PFSK-1 (cell line): ENCODE measurements at regions not wholly inside any gene's neighbourhood (a gene's known extent, or its start where the extent isn't known, plus 50 kb on each side); places are given as distances from the start of the nearest gene placed in this dataset.

Experiments used
- FOXP2 ChIP-seq: optimal IDR thresholded peaks from 2 replicates; pipeline ENCODE3; 2011; ENCODE audit warnings: borderline replicate concordance, control low read depth, inconsistent platforms; ENCODE audit not compliant: insufficient read depth; ENCODE audit errors: extremely low read length, extremely low read depth
- POLR2AphosphoS5 ChIP-seq: IDR thresholded peaks from 2 replicates; pipeline ENCODE4 v1.6.1; 2012; ENCODE audit warnings: low read depth, mild to moderate bottlenecking, control low read depth, low read length, moderate library complexity
- REST ChIP-seq, 2 experiments: IDR thresholded peaks; 2 replicates each; pipeline versions ENCODE4 v1.6.1 to v1.8.0; 2011 to 2012; ENCODE audit warnings: low read depth in 2 of 2, low read length in 2 of 2, control low read depth in 1 of 2, inconsistent platforms in 1 of 2, mild to moderate bottlenecking in 1 of 2, moderate library complexity in 1 of 2; ENCODE audit not compliant: insufficient read depth in 1 of 2
- SIN3A ChIP-seq: IDR thresholded peaks from 2 replicates; pipeline ENCODE4 v1.6.1; 2012; ENCODE audit warnings: mild to moderate bottlenecking, low read length, moderate library complexity, borderline replicate concordance; ENCODE audit not compliant: insufficient read depth
- TAF1 ChIP-seq: IDR thresholded peaks from 2 replicates; pipeline ENCODE4 v1.6.1; 2012; ENCODE audit warnings: low read length, control low read depth, borderline replicate concordance; ENCODE audit not compliant: insufficient read depth

DNA sequence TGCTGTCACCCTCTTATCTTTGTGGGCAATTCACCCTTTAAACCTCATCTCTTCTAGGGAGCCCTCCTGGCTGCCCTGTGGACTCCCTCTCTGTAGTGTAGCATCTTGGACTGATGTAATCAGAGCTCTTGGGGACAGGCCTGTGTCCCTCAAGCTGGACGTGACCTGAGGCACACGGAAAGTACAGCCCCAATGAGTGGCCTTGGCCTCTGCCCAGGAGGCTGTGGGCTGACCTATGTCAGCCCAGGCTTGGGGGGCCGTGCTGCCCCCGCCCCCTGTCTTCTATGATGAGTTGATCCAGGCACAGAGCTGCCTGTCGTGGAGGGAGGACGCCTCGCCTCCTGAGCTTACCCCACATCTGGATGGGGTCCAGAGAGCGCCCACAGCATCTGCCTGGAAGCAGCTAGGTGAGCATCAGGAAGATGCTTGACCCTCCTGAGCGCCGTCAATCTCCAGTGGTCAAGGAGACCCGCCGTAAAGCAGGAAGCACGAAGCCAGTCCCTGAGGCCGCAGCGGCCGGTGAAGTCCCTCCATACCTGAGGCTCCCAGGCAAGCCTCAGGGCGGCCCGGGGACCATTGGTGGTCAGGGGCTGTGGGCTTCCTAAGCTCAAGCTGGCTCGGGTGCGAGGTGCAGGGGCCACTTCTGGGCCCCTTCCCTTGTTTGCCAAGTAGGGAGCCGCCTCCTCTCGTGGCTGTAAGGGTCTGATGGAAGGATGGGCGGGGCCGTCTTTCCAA lies 1136.9 kb downstream of the BRD1 start:
- TF ChIP-seq SIN3A (no peak), POLR2AphosphoS5 (no peak), REST (IDR thresholded peaks at IDR 0.05; ENCODE audit: insufficient read depth in 1 of 2, low read depth in 2 of 2, low read length in 2 of 2) (no peak), FOXP2 (no peak), TAF1 (no peak)

GRCh38 chr22:48689206-48689605 lies 1138.5 kb downstream of the BRD1 start:
- TF ChIP-seq REST (IDR thresholded peaks at IDR 0.05; ENCODE audit: insufficient read depth in 1 of 2, low read depth in 2 of 2, low read length in 2 of 2) (no peak), POLR2AphosphoS5 (no peak), TAF1 (no peak)

- TF ChIP-seq FOXP2 (no peak), POLR2AphosphoS5 (no peak), TAF1 (no peak), SIN3A (no peak), REST (IDR thresholded peaks at IDR 0.05; ENCODE audit: insufficient read depth in 1 of 2, low read depth in 2 of 2, low read length in 2 of 2) (no peak)
Observed at GRCh38 chr22:48688366-48688765, 1139.3 kb downstream of the BRD1 start.

DNA sequence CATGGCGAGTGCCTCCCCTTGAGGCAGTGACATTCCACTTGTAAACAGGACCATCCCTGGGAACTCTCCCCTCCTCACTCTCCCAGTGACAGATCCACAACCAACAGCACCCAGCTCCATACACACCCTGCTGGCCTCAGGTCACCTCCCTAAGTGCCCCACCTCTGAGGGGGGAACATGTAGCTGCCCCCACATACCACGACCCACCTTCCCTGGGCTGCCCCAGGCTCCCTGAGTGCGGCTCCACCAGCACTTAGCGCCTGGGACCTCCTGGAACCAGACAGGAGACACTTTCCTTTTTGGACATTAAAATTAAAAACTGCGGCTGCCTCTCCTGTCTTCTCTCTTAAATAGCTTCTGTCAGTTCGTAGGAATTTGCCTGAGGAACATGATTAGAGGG lies 1140.1 kb downstream of the BRD1 start:
- TF ChIP-seq POLR2AphosphoS5 = no peak
- TF ChIP-seq REST (IDR thresholded peaks at IDR 0.05; ENCODE audit: insufficient read depth in 1 of 2, low read depth in 2 of 2, low read length in 2 of 2) = no peak
- TF ChIP-seq TAF1 = no peak
- no peak for TF ChIP-seq SIN3A
- no peak for TF ChIP-seq FOXP2
